Calu3 (cell line): ENCODE measurements at regions not wholly inside any gene's neighbourhood (a gene's known extent, or its start where the extent isn't known, plus 50 kb on each side); places are given as distances from the start of the nearest gene placed in this dataset.

Experiments used
- BruUV-seq: library from RNA; stranded (reverse); fragments of 400-500 nt; replicated peaks from 2 replicates; lab custom pipeline; 2021; lab: Mats Ljungman, UMichigan
- CTCF ChIA-PET: fragments of 300-600 bp; sonication (Branson Sonifier 250); formaldehyde crosslinking; loops from one replicate; lab custom pipeline; 2022; ENCODE audit warnings: antibody characterized with exemption; lab: Charles Lee
- DNase-seq: peaks from one replicate; pipeline ENCODE4 v3.0.0; 2022
- H3K27ac Mint-ChIP-seq: one replicate; pipeline ENCODE4 v1.8.0; 2022; ENCODE audit warnings: mixed read lengths; ENCODE audit not compliant: unreplicated experiment
- H3K27me3 Mint-ChIP-seq: one replicate; pipeline ENCODE4 v1.8.0; 2022; ENCODE audit warnings: mixed read lengths; ENCODE audit not compliant: unreplicated experiment
- H3K36me3 Mint-ChIP-seq: one replicate; pipeline ENCODE4 v1.8.0; 2022; ENCODE audit warnings: mild to moderate bottlenecking, moderate library complexity, mixed read lengths; ENCODE audit not compliant: insufficient read depth, unreplicated experiment
- H3K4me1 Mint-ChIP-seq: one replicate; pipeline ENCODE4 v1.8.0; 2022; ENCODE audit warnings: mild to moderate bottlenecking, low read depth, mixed read lengths; ENCODE audit not compliant: unreplicated experiment
- H3K4me3 Mint-ChIP-seq: one replicate; pipeline ENCODE4 v1.8.0; 2022; ENCODE audit warnings: mild to moderate bottlenecking, low read depth, moderate library complexity, mixed read lengths; ENCODE audit not compliant: unreplicated experiment
- H3K9me3 Mint-ChIP-seq: one replicate; pipeline ENCODE4 v1.8.0; 2022; ENCODE audit warnings: low read depth, mixed read lengths; ENCODE audit not compliant: unreplicated experiment
- CTCF ChIP-seq: fragments of 200-600 bp; IDR thresholded peaks from one replicate; pipeline ENCODE4 v1.8.0; 2022; ENCODE audit warnings: antibody characterized with exemption; ENCODE audit not compliant: unreplicated experiment
- intact Hi-C: fragments of 100-400 bp; cut with micrococcal nuclease; formaldehyde crosslinking; loops from one replicate; pipeline ENCODE4 v1.10.0; 2022; ENCODE audit not compliant: unreplicated experiment

- Mint-ChIP-seq H3K9me3 (peaks cover 10% of the 10 kb centered on the region), H3K4me3 (no peak overlapping the region), H3K4me1 (no peaks in the 10 kb centered on the region), H3K36me3 (no peaks in the 10 kb centered on the region), H3K27me3 (no peaks in the 10 kb centered on the region), H3K27ac (no peak overlapping the region)
- no TSS peak for BruUV-seq
- TF ChIP-seq CTCF: no peak
- CTCF ChIA-PET: no interaction called here
- intact Hi-C loops: no loop called here
- no peak for DNase-seq
Measured at GRCh38 chr20:60317401-60317800, 359.2 kb downstream of the CDH26 start.

- Mint-ChIP-seq H3K4me1 (no peaks in the 10 kb centered on the region), H3K4me3 (no peak overlapping the region), H3K36me3 (no peaks in the 10 kb centered on the region), H3K9me3 (peaks cover 4% of the 10 kb centered on the region), H3K27me3 (no peaks in the 10 kb centered on the region), H3K27ac (no peak overlapping the region)
- TF ChIP-seq CTCF: no peak
- CTCF ChIA-PET: no interaction called here
- intact Hi-C loops: no loop called here
- DNase-seq: no peak
- BruUV-seq: no TSS peak
Measured at GRCh38 chr20:60321601-60322000, 363.4 kb downstream of the CDH26 start.

GRCh38 chr20:60326821-60327220 lies 368.6 kb downstream of the CDH26 start:
- Mint-ChIP-seq H3K4me3 (no peak overlapping the region), H3K4me1 (no peaks in the 10 kb centered on the region), H3K27me3 (no peaks in the 10 kb centered on the region), H3K27ac (no peak overlapping the region), H3K36me3 (no peaks in the 10 kb centered on the region), H3K9me3 (peaks cover 4% of the 10 kb centered on the region)
- BruUV-seq: no TSS peak
- intact Hi-C loops: no loop called here
- TF ChIP-seq CTCF: no peak
- no peak for DNase-seq
- CTCF ChIA-PET: no interaction called here

- H3K4me1 Mint-ChIP-seq: no peaks in the 10 kb centered on the region
- TF ChIP-seq CTCF: no peak
- peaks cover 4% of the 10 kb centered on the region for H3K9me3 Mint-ChIP-seq
- no peaks in the 10 kb centered on the region for H3K36me3 Mint-ChIP-seq
- no peak for DNase-seq
- intact Hi-C loops: no loop called here
- CTCF ChIA-PET: no interaction called here
- H3K27me3 Mint-ChIP-seq: no peaks in the 10 kb centered on the region
- H3K4me3 Mint-ChIP-seq: no peak overlapping the region
- no peak overlapping the region for H3K27ac Mint-ChIP-seq
- no TSS peak for BruUV-seq
Measured at GRCh38 chr20:60327971-60328660, 369.9 kb downstream of the CDH26 start.
